ENCODE measurements at regions not wholly inside any gene's neighbourhood (a gene's known extent, or its start where the extent isn't known, plus 50 kb on each side); places are given as distances from the start of the nearest gene placed in this dataset.

DNA sequence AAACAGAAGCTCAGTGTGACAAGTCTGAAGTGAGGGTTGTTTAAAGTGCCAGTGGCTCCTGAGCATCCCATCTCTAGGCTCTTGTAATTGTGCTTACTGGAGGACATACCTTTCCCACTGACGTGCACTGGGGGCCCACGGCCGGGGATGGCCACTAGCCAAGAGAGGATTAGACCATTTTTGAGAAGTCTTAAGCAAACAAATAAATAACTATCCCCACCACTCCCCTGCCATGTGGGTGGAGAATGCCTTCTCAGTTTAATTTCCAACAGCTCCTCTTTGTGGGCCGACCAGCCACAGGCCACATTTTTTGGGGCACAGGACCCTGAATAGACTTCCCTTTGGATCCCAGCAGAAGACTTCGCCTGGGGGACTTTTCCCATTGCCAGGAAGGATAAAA is 125.0 kb upstream of the MSX1 start:
- no peak for DNase-seq
- ChIA-PET CTCF (interaction anchor here (1.2 kb wide), 1 partner anchor 9 kb away, joined by 4 read pairs; no protein-coding TSS in a partner anchor), POLR2A (no interaction called here)
- no peak for ATAC-seq
- no peak overlapping the region for H3K27ac Mint-ChIP-seq
- H3K4me1 Mint-ChIP-seq: no peaks in the 10 kb centered on the region
- no peak overlapping the region for H3K4me3 Mint-ChIP-seq
- intact Hi-C loops (cut with DNase I, micrococcal nuclease): no loop called here
- H3K36me3 Mint-ChIP-seq (ENCODE audit: low read depth): no peaks in the 10 kb centered on the region
- peaks cover 2% of the 10 kb centered on the region for H3K9me3 Mint-ChIP-seq (ENCODE audit: low read depth)
- H3K27me3 Mint-ChIP-seq: no peaks in the 10 kb centered on the region

DNA sequence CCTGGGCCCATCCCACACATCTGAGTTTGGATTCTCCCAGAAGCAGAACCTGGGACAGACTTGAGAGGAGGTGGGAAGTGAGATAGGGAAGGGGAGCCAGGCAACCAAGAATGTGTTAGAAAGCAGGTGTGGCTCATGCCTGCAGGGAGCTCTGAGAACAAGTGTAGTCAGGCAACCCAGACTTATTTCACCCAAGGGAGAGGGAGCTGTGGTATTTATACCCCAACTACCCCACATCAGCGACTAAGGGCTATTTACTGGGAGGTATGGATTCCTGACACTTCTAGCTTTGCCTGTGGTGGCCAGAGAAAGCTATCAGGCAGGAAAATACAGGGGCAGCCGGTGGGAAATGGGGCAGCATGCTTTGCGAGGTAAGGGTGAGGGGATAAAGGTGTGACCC is 125.8 kb upstream of the MSX1 start:
- no peaks in the 10 kb centered on the region for H3K4me1 Mint-ChIP-seq
- no peaks in the 10 kb centered on the region for H3K36me3 Mint-ChIP-seq (ENCODE audit: low read depth)
- H3K27ac Mint-ChIP-seq: no peak overlapping the region
- ChIA-PET POLR2A (no interaction called here), CTCF (no interaction called here)
- H3K27me3 Mint-ChIP-seq: no peaks in the 10 kb centered on the region
- no peak overlapping the region for H3K4me3 Mint-ChIP-seq
- peaks cover 2% of the 10 kb centered on the region for H3K9me3 Mint-ChIP-seq (ENCODE audit: low read depth)
- no peak for ATAC-seq
- no peak for DNase-seq
- intact Hi-C loops (cut with DNase I, micrococcal nuclease): no loop called here

DNA sequence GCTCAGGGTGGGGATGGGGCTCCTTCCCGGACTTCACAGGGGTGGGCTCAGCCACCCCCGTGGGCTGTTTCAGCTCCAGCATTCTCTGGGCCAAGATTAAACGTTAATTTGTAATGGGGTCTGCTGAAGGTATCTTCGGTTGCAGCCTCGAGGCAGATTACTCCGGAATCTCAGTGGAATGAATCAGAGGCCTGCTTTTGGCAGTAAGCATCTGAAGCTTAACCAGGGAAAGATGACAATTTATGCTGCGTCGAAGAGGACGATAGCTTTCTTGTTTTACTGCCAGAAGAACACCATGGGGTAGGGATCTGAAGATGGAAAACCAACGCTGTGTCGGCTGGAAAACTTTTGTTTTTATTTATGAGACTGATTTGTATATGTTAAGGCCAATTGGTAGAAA is 129.2 kb upstream of the MSX1 start:
- ATAC-seq (no peak), DNase-seq (no peak)
- CTCF ChIA-PET: no interaction called here
- POLR2A ChIA-PET: no interaction called here
- Mint-ChIP-seq H3K36me3 (ENCODE audit: low read depth) (peaks cover 7% of the 10 kb centered on the region), H3K27ac (no peak overlapping the region), H3K4me1 (no peaks in the 10 kb centered on the region), H3K27me3 (no peaks in the 10 kb centered on the region), H3K4me3 (no peak overlapping the region), H3K9me3 (ENCODE audit: low read depth) (peaks cover 20% of the 10 kb centered on the region)
- intact Hi-C loops (cut with DNase I, micrococcal nuclease): no loop called here

DNA sequence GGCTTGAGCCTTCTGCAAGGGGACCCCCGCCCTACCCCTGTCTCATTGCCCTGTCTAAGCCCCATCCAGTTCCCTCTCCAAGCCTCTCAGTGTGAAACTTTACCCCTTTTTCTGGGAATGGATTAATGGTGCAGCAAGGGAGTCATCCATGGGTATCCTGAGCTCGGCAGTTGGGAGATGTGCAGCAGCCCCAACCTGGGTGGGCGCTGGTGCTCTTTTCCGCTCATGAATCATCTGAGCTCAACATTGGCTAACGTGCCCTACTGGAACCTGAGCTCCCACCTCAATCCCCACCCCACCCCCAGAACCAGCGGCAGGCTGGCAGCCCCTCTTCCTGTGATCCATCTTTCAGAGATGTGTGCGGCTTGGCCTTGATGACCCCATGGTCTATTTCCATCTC is 130.3 kb upstream of the MSX1 start:
- Mint-ChIP-seq H3K27ac (no peak overlapping the region), H3K36me3 (ENCODE audit: low read depth) (peaks cover 7% of the 10 kb centered on the region), H3K4me1 (no peaks in the 10 kb centered on the region), H3K4me3 (no peak overlapping the region), H3K27me3 (no peaks in the 10 kb centered on the region), H3K9me3 (ENCODE audit: low read depth) (peaks cover 24% of the 10 kb centered on the region)
- no peak for DNase-seq
- intact Hi-C loops (cut with DNase I, micrococcal nuclease): no loop called here
- POLR2A ChIA-PET: no interaction called here
- CTCF ChIA-PET: no interaction called here
- no peak for ATAC-seq

DNA sequence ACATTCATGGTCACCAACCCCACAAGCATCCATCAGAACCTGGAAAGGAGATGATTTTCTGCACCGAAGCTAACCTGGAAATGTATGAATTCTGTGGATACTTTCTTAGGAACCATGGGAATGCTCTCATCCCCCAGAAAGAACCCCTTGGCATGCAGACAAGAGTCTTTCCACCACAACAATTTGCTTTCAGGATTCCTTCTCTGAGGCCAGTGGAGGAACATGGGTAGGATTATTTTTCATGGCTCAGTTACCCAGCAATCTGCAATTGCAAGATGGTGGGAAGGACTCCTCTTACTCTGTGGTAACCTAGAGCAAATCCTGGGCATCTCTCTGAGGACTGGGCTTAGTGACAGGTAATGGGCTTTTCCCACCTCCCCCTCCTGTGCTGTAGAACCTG is 131.9 kb upstream of the MSX1 start:
- H3K9me3 Mint-ChIP-seq (ENCODE audit: low read depth): peaks cover 26% of the 10 kb centered on the region
- no peak for DNase-seq
- no peaks in the 10 kb centered on the region for H3K4me1 Mint-ChIP-seq
- no peak for ATAC-seq
- H3K27ac Mint-ChIP-seq: no peak overlapping the region
- intact Hi-C loops (cut with DNase I, micrococcal nuclease): no loop called here
- H3K27me3 Mint-ChIP-seq: no peaks in the 10 kb centered on the region
- no peak overlapping the region for H3K4me3 Mint-ChIP-seq
- peaks cover 7% of the 10 kb centered on the region for H3K36me3 Mint-ChIP-seq (ENCODE audit: low read depth)
- POLR2A ChIA-PET: no interaction called here
- CTCF ChIA-PET: no interaction called here

DNA sequence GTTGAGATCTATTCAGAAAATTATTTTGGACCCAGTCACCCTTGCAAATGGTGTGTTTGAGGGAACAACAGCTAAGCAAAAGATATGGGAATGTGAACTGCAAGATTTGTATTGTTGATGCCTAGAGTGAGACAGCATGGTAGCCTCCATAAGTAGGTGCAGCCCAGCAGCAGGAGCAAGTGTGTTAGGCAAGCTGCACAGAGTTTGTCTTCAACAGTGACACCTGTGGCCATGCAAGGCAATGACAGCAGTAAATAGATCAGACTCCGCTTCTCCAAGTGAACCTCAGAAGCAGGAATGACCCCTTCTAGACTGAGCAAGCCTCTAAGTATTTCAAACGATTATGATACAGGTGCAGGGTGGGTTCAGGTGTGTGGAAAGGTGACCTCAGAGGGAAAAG is 133.4 kb upstream of the MSX1 start:
- Mint-ChIP-seq H3K36me3 (ENCODE audit: low read depth) (peaks cover 7% of the 10 kb centered on the region), H3K4me3 (no peak overlapping the region), H3K9me3 (ENCODE audit: low read depth) (peaks cover 26% of the 10 kb centered on the region), H3K27me3 (no peaks in the 10 kb centered on the region), H3K4me1 (no peaks in the 10 kb centered on the region), H3K27ac (no peak overlapping the region)
- intact Hi-C loops (cut with DNase I, micrococcal nuclease): no loop called here
- CTCF ChIA-PET: interaction anchor here (0.6 to 0.9 kb wide), 4 partner anchors 9 to 103 kb away, joined by 3 to 4 read pairs (median 3); no protein-coding TSS in a partner anchor
- POLR2A ChIA-PET: no interaction called here
- DNase-seq (no peak), ATAC-seq (no peak)

DNA sequence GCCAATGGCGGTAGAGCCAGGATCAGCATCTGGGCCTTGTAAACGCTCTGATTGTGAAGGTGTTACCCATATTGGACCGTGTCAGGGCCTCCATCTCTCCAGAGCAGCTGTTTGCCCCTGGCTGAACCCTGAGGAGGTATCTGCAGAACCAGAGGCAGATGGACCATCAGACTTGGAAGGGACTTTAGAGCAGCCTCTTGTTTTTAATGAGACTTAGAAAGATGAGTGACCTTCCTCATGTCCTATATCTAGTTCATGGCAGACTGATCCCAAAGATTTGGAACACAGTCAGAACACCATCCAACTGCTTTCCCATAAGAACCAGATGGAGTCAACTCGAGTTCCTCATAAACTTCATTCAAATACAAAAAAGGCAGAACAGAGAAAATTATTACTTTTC is 135.1 kb upstream of the MSX1 start:
- intact Hi-C loops (cut with DNase I, micrococcal nuclease): no loop called here
- DNase-seq (no peak), ATAC-seq (no peak)
- no peaks in the 10 kb centered on the region for H3K27me3 Mint-ChIP-seq
- ChIA-PET CTCF (interaction anchor here (0.7 to 1.2 kb wide), 2 partner anchors 13 to 55 kb away, joined by 3 read pairs; no protein-coding TSS in a partner anchor), POLR2A (no interaction called here)
- peaks cover 7% of the 10 kb centered on the region for H3K36me3 Mint-ChIP-seq (ENCODE audit: low read depth)
- no peak overlapping the region for H3K27ac Mint-ChIP-seq
- H3K9me3 Mint-ChIP-seq (ENCODE audit: low read depth): peaks cover 26% of the 10 kb centered on the region
- H3K4me3 Mint-ChIP-seq: no peak overlapping the region
- H3K4me1 Mint-ChIP-seq: no peaks in the 10 kb centered on the region

DNA sequence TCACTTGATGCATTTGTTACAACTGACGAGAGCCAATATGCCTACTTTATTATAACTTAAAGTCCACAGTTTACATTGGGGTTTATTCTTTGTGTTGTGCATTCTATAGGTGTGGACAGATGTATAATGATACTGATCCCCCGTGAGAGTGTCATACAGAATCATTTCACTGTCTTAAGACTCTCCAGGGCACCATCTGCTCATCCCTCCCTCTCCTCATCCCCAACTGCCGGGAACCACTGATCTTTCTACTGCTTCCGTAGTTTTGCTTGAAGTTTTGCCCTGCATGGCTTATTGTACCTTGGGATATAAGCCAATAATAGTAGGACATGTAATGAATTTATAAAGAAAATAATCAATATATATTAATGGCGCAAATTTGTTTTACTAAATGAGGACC is 137.8 kb upstream of the MSX1 start:
- peaks cover 21% of the 10 kb centered on the region for H3K9me3 Mint-ChIP-seq (ENCODE audit: low read depth)
- CTCF ChIA-PET: no interaction called here
- H3K4me1 Mint-ChIP-seq: no peaks in the 10 kb centered on the region
- DNase-seq (no peak), ATAC-seq (no peak)
- H3K27ac Mint-ChIP-seq: no peak overlapping the region
- H3K27me3 Mint-ChIP-seq: no peaks in the 10 kb centered on the region
- peaks cover under 1% of the 10 kb centered on the region for H3K36me3 Mint-ChIP-seq (ENCODE audit: low read depth)
- POLR2A ChIA-PET: no interaction called here
- H3K4me3 Mint-ChIP-seq: no peak overlapping the region
- intact Hi-C loops (cut with DNase I, micrococcal nuclease): no loop called here

DNA sequence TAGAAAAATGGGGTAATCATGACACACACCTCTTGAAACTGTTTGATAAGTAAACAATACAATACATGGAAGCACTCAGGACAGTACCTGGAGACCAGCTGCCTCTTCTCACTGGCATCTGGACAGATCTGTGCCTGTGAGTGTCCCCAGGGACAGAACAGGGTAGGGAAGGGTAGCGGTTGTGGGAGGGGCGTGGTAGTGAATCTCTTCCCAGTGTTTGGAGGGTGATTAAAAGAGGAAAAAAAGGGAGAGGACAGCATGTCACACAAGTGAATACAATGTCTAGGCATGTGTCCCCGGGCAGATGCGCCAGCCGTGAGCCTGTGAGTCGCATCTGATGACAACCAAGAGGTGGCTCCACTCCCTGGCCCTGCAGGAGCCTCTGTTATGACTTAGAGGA is 138.8 kb upstream of the MSX1 start:
- Mint-ChIP-seq H3K36me3 (ENCODE audit: low read depth) (no peaks in the 10 kb centered on the region), H3K27ac (no peak overlapping the region), H3K9me3 (ENCODE audit: low read depth) (peaks cover 12% of the 10 kb centered on the region), H3K27me3 (no peaks in the 10 kb centered on the region), H3K4me3 (no peak overlapping the region), H3K4me1 (no peaks in the 10 kb centered on the region)
- ATAC-seq: no peak
- ChIA-PET POLR2A (no interaction called here), CTCF (interaction anchor here (0.7 to 0.8 kb wide), 2 partner anchors 132 to 269 kb away, joined by 3 read pairs; no protein-coding TSS in a partner anchor)
- no peak for DNase-seq
- intact Hi-C loops (cut with DNase I, micrococcal nuclease): no loop called here

DNA sequence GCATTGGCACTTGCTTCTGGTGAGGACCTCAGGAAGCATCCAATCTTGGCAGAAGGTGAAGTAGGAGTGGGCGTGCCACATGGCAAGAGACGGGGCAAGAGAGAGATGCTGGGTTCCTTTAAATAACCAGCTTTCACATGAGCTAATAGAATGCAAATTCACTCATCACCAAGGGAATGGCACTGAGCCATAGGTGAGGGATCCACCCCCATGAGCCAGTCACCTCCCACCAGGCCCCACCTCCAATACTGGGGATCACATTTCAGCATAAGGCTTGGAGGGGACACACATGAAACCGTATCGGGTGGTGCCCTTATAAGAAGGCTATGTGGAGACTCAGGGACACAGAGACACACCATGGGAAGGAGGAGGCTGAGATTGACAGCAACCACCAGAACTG is 140.0 kb upstream of the MSX1 start:
- Mint-ChIP-seq H3K4me1 (no peaks in the 10 kb centered on the region), H3K4me3 (no peak overlapping the region), H3K27ac (no peak overlapping the region), H3K36me3 (ENCODE audit: low read depth) (no peaks in the 10 kb centered on the region), H3K9me3 (ENCODE audit: low read depth) (peaks cover 6% of the 10 kb centered on the region), H3K27me3 (no peaks in the 10 kb centered on the region)
- ATAC-seq (no peak), DNase-seq (no peak)
- intact Hi-C loops (cut with DNase I, micrococcal nuclease): no loop called here
- CTCF ChIA-PET: no interaction called here
- POLR2A ChIA-PET: no interaction called here

DNA sequence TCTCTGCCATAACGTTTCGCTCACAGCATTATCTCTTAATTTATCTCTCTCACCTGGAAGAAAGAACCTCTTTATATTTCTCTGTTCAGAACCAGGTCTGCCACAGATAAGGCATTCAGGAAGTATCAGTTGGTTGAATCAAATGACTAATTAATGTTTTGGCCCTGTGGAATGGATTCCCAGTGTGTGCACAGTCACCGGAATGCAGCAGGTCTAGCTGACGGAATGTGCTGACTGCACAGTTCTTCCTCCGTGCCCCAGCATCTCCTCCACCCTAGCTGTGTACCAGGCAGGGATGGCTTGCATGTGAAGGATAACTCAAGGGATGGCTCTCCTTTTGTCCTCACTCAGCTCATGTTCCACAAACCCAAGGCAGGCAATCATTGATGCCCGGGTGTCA is 141.8 kb upstream of the MSX1 start:
- intact Hi-C loops (cut with DNase I, micrococcal nuclease): no loop called here
- Mint-ChIP-seq H3K36me3 (ENCODE audit: low read depth) (no peaks in the 10 kb centered on the region), H3K4me3 (no peak overlapping the region), H3K9me3 (ENCODE audit: low read depth) (no peaks in the 10 kb centered on the region), H3K4me1 (no peaks in the 10 kb centered on the region), H3K27ac (no peak overlapping the region), H3K27me3 (no peaks in the 10 kb centered on the region)
- ATAC-seq (no peak), DNase-seq (no peak)
- ChIA-PET POLR2A (no interaction called here), CTCF (no interaction called here)

DNA sequence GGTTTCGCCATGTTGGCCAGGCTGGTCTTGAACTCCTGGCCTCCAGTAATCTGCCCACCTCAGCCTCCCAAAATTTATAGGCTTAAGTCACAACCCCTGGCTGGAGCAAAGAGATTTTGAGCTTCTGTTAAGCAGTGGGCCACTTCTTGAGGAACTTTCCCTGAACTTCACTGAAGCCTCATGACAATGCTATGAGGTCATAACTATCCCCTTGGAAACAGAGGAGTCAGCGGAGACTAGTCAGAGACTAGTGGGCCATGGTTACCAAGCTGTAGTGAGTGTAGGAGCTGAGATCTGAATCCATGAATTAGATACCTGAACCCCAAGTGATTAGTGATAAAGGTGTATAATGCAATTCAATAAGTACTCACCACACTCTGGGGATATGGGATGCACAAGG is 145.1 kb upstream of the MSX1 start:
- DNase-seq (no peak), ATAC-seq (no peak)
- intact Hi-C loops (cut with DNase I, micrococcal nuclease): no loop called here
- no peaks in the 10 kb centered on the region for H3K27me3 Mint-ChIP-seq
- ChIA-PET CTCF (no interaction called here), POLR2A (no interaction called here)
- no peaks in the 10 kb centered on the region for H3K36me3 Mint-ChIP-seq (ENCODE audit: low read depth)
- no peak overlapping the region for H3K27ac Mint-ChIP-seq
- no peaks in the 10 kb centered on the region for H3K4me1 Mint-ChIP-seq
- no peak overlapping the region for H3K4me3 Mint-ChIP-seq
- H3K9me3 Mint-ChIP-seq (ENCODE audit: low read depth): no peaks in the 10 kb centered on the region

DNA sequence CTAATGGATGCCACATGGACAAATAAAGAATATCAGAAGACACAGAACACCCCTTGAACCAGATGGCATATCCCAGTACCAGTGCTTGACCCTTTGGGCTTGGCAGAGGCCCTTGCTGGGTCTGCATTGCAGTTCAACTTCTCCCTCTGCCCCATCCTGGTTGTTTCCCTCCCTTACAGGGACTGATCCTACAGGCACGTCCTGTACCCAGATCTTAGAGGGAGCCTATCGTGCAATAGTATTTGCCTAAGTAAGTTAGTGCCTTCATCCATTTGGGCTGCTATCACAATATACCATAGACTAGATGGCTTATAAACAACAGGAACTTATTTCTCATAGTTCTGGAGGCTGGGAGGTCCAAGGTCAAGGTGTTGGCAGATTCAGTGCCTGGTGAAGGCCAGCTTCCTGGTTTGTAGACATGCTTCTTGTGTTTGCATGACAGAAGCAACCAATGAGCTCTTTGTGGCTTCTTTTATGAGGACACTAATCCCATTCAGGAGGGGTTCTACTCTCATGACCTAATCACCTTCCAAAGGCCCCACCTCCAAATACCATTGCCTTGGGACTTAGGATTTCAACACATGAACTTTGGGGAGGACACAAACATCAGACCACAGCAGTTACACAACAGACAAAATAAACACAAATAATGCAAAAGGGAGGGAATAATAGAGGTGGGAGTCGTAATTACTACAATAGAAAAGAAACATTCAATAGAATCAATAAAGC is 146.5 kb upstream of the MSX1 start:
- no peak overlapping the region for H3K4me3 Mint-ChIP-seq
- H3K27ac Mint-ChIP-seq: no peak overlapping the region
- peaks cover 4% of the 10 kb centered on the region for H3K9me3 Mint-ChIP-seq (ENCODE audit: low read depth)
- H3K36me3 Mint-ChIP-seq (ENCODE audit: low read depth): peaks cover 4% of the 10 kb centered on the region
- intact Hi-C loops (cut with DNase I, micrococcal nuclease): no loop called here
- H3K27me3 Mint-ChIP-seq: no peaks in the 10 kb centered on the region
- ATAC-seq (no peak), DNase-seq (no peak)
- CTCF ChIA-PET: no interaction called here
- H3K4me1 Mint-ChIP-seq: no peaks in the 10 kb centered on the region
- POLR2A ChIA-PET: no interaction called here
